HK-2 (cell line): ENCODE measurements at regions not wholly inside any gene's neighbourhood (a gene's known extent, or its start where the extent isn't known, plus 50 kb on each side); places are given as distances from the start of the nearest gene placed in this dataset.
"Not testable (repeated sequence)": the region's sequence is repeated elsewhere in the genome, so short reads cannot be mapped to it uniquely, and the experiment has no call there.

Experiments used
- DNase-seq: peaks from one replicate; pipeline ENCODE4 v3.0.0-alpha.2; 2018; ENCODE audit not compliant: unreplicated experiment

DNA sequence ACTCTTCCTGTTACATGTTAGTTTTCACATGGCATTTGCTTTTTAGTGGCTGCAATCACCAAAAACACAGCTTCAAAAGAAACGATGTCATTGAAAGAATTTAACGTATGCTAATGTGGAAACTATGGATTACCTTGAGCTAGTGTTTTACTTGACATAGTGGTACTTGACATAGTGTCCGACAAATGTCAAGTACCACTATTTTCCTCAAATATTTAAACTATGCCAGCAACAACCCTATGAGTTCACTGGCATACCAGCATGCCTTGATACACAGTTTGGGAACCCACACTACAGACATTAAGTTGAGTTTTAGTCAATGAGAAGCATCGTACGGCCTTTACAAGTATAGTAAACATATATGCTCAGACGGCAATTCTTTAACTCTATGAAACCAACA is 560.3 kb downstream of the GALC start:
- no peak for DNase-seq

DNA sequence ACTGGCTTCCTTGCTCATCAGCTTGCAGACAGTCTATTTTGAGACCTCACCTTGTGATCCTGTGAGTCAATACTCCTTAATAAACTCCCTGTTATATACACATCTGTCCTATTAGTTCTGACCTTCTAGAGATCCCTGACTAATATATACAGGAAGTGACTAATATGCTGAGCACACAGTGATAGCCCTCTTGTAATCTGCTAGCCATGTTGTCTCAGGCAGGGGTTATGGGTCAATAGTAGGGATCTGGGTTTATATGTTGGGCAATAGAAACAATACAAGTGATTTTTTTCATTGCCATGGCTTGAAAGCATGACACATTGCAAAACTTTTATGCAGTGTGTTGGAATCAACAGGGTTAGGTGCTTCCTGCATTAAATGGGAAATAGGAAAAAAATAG is 562.2 kb downstream of the GALC start:
- DNase-seq = no peak

DNA sequence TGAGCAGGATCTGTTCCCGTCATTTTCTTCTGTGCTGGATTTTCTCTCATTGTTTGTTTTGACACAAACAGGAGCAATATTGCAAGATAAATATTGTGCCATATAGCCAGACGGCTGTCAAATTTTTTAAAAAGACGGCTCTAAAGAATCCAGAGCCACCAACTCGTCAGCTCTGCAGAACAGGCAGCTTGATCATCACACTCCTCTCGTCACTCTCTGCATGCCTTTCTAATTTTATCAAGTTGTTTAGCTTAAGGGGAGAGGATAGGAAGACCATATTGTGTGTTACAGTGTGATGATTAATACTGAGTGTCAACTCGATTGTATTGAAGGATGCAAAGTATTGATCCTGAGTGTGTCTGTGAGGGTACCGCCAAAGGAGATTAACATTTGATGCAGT is 562.8 kb downstream of the GALC start:
- no peak for DNase-seq

DNA sequence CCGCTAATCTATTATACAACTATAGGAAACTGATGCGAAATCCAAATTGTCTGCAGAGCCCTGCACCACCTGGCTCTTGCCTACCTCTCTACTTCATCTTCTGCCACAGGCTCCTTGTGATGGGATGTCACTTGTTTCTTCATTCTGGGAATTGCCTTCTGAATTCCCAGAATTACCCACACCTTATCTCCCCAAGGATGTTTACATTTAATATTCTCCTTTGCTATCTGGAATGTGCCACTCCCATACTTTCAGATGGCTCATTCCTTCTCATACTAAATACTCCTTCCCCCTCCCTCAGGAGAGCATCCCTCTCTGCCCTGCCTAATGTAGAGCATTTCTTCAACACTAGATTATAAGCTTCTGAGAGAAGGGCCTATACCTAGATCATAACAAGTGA is 573.1 kb downstream of the GALC start:
- DNase-seq = no peak

DNA sequence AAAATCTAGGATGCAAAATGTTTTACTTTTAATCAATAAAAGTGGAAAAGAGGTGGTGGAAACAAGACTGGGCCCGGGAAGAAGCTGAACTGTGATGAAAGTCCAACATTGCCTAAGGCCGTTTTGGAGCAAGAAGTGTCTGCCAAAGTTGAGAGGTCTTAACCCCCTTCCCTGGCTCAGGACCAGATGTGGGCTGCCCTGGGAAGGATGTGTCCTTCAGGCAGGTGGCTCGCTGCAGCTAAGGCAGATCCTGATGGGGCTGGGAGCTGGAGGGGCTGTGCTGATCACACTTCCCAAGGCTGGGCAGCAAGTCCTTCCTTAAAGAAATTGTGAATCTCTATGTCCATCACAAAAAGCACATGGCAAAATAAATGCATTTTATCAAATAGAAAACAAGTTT is 581.6 kb downstream of the GALC start:
- DNase-seq = no peak

DNA sequence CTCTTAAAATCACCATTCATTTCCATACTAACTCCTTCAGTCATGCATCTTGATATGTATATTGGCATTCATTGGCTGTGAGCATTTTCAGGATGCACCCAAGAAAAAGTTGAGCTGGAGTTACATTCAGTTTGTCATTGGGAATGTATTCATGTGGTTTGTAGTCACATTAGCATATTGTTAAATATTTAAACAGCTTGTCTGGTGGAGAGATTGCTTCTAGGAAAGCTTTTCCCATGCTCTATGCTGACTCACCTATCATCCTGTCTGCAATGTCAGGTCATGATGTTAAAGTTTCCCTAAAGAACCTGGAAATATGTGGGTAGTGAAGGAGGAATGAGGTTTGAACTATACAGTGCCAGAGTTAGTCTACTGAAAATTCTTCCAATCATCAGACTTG is 583.6 kb downstream of the GALC start:
- no peak for DNase-seq

DNA sequence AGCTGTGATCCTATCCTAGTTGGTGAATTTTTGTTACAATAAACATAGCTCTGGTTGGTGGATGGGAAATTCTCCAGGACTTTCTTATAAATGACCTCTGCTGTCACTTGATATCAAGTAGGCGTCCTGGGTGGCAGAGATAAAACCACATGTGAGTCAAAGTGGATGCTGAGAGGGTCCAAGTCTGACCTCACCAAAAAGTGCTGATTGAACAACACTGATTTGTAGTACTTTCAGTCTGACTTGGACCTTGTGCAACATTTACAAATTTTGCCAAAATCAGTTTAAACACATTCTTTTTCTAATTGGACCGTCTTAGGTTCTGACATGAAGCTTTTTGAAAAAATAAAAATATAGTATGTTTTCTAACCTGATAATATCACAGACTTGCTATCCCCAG is 585.6 kb downstream of the GALC start:
- no peak for DNase-seq

DNA sequence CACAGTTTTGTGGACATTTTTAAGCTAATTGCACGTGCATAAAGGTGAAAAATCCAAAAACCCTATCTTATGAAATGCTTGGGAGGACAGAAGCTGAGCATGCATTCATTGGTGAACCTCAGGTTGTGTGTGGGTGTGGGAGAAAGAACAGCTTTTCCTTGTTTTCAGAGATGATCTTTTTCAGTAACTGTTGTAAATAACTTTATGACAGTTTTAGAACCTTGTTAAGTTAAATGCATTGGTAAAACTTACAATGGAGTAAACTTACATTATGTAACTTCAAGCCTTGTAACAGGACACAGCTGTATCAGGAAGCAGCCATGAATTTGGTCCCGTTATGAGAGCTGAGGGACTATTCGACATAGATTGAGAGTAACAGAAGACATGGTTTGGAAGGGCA is 587.4 kb downstream of the GALC start:
- no peak for DNase-seq

DNA sequence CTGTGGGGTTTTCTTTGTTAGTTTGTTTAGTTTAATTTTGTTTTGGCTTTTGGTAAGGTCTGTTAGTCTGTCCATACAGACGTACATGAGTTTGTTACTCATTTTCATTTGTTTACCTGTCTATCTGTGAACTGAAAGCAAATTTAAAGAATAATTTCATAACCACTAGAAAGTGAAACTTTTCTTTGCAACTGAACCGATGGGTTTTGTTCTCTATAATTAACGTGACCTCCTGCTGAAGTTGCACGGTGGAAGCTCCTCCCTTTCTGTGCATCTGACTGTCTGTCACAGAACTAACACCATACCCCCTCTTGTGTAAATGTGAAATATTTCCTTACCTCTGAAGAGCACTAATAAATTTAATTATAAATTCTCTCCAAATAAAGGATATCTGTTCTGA is 595.5 kb downstream of the GALC start:
- no peak for DNase-seq

DNA sequence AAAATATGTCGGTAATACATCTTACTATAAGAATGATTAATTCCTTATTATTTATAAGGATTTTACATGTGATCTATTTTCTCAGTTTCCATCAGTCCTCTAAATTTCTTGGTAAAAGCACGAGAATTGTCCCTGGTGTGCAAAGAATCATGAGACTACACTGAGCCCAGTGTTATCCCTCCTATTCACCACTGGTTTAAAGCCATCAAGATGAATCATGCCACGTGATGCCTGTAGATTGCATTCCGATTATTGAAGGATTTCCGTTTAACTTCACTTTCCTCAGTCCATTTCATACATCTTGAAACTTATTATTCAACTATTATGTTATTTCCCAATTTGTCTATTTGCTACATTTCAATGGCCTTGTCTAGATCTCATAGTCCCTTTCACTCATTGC is 601.9 kb downstream of the GALC start:
- DNase-seq = no peak

DNA sequence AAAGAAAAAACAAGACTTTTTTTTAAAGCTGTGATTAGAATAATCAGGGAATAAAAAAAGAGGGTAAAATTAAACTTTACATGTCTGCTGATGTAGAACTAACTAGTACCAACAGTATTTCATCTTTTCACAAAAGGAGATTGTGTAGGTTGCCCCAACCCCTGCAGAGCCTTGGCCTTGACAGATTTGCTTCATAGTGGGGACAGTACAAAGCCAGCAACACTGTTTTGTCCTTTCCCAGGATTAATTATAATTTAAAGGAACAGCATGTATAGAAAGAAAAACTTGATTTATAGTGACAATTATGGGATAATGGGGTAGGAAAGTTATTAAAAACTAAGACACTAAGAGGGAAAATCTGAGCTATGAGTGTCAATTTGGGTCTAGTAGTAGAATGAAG is 604.0 kb downstream of the GALC start:
- DNase-seq = no peak

DNA sequence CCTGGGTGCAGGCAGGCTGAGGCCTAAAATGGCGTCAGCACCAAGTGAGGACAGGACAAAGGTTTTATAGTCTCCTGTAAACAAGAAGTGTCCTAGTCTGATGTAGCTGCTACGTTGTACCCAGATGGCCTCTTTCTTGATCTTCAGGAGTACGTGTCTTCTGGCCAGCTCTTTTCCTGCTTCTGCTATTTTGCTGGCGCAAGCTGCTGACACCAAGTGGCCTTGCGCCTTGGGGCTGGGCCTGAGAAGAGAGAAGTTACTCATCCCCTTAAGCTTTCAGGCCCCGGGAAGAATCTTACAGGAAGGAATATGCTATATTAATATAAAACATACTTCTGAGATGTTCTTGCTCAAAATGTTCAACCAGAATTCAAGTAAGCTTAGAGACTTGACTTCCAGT is 605.2 kb downstream of the GALC start:
- DNase-seq = no peak

DNA sequence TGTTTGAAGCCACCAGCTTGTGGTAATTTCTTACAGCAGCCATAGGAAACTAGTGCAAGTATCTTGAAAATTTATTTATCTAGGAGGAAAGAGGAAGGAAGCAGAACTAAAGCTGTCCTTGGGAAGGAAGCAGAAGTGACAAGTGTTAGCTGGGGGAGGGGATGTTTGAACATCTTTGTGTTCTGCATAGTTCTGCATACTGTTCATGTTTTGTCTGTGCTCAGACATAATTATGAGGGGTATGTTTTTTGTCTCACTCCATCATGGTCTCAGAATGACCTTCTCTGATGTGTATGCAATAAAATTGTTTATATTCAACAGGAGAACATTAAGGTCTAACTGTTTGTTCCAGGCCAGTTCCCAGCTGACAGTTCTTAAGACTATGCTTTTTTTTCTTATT is 606.5 kb downstream of the GALC start:
- no peak for DNase-seq

DNA sequence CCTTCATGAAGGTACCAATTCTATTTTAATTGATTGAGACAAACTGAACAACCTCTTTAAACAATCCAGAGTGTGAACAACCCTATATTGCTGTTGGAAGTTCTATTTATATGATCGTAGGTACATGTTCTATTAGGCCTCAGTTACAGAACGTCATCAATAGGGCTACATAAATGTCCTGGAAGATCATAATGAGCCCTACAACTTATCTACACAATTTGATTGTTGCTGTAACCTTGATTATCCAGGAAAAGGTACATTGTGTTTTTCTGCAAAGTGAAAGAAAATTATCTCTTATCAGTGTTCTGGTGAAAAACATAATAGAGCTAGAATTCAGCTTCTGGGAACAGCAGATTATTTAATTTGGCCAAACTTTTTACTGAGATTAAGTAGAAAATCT is 612.9 kb downstream of the GALC start:
- no peak for DNase-seq

DNA sequence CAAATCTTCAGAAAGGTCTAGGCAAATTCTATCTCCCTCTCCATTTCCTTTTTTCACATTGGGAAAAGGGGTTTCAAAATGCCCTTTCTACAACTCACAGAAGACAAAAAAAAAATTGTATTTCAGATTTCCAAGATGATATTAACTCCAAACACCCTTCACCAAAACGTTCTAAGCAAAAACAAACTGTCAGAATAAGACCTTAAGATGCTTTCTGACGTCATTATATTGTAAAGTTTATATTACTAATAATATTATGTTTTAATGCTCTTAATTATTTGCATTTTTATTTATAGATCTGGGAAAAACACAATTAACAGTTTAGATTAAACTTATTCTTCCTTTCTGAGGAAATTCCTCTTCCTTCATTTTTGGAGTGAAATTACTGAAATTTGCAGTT is 624.2 kb downstream of the GALC start:
- DNase-seq = no peak

DNA sequence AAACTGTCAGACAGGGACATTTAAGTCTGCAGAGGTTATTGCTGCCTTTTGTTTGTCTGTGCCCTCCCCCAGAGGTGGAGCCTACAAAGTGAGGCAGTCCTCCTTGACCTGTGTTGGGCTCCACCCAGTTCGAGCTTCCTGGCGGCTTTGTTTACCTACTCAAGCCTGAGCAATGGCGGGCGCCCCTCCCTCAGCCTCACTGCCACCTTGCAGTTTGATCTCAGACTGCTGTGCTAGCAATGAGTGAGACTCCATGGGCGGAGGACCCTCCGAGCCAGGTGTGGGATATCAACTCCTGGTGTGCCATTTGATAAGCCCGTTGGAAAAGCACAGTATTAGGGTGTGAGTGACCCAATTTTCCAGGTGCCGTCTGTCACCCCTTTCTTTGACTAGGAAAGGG is 632.7 kb downstream of the GALC start:
- not testable (repeated sequence) for DNase-seq

DNA sequence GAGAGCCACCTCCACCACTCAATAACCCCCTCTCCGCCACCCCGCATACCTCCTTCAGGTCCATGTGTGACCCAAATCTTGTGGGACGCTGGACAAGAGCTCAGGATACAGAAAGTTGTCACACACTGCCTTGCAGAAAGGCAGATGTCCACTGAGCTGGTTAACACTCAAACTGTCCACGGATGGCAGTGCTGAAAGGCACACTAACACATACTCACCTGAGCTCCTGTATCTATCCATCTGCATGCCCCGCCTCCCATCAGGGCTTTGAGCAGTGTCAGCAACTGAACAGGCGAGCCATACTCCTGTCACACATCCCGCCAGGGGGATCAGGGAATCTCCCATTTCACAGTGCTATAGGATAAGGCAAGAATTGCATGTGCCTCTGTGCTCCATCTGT is 642.0 kb downstream of the GALC start:
- no peak for DNase-seq

DNA sequence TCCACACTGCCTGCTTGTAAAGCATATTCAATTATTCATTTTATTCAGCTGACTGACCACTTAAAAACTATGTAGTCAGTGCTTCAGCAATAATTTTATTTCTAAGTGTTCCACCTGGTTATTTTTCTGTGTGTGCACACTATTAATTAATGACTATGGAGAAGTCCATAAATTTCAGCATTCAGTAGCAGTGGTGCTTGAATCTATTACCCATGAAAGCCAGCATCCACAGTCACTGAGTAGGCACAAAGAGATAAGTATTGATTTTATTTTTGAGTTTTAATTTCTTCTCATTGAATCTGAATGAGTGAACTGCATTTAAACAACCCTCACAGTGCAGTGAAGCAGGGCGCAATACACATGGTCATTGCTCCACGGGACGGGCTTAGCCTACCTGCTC is 643.1 kb downstream of the GALC start:
- DNase-seq = no peak

DNA sequence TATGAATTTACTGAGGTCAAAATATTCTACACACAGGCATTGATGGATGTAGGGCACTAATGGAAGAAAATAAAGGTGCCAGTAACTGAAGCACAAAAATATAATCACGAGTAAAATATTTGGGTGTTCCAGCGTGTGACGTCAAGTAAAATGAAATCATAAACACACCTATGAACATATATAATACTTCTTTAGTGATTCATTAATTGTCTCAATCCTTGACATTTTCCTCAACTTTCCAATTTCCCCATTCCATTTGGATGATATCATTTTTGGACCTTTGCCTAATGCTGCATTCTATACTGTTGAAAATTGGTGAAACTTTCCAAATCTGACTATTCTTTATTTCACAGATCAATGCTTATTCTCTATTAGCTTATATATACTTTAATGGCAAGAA is 649.3 kb downstream of the GALC start:
- DNase-seq = no peak

DNA sequence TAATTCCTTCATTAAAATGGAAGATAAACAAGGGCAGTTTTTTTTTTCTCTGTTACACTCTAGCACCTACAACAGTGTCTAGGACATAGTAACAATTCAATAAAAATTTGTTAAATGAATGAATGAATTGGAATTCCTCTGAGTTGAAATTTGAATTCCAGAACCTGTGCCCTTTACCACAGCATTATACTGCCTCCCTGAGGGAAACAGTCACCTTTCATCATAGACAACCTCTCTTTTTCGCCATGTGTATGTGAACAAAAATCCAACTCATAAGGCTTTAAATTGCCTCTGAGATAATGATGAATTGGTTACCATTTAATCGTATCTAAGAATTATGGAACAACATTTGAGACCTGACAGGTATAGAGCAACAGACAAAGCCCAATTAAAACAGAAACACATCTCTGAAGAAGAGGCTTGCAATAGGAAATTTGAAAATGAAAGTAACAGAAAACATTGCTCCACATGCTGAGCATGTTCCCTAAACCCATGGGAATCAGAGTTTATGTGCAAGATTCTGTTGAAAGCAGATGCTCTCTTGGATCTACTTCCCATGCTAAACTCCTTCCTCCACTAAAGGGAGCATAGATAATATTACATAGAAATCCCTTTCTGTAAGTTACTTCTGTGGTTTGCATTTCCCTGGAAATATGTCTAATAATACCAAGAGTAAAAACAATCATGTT is 657.8 kb downstream of the GALC start:
- DNase-seq = no peak

DNA sequence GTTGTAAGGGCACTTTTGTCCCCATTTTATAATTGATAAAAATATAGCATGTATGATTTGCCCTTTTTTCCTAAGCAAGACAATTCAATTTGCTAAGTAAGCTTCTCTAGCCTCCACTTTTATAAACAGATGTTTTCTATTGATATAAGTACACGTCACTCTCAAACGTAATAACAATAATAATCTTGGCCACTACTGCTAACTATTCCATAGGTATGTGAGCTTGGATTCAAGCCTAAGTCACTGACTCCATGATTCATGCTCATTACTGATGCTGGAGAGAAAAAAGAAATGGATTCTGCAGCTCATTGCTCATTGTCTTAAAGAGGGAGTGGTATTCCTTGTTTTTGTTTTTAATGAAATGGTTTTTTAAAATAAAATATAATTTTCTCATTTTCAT is 661.0 kb downstream of the GALC start:
- no peak for DNase-seq

DNA sequence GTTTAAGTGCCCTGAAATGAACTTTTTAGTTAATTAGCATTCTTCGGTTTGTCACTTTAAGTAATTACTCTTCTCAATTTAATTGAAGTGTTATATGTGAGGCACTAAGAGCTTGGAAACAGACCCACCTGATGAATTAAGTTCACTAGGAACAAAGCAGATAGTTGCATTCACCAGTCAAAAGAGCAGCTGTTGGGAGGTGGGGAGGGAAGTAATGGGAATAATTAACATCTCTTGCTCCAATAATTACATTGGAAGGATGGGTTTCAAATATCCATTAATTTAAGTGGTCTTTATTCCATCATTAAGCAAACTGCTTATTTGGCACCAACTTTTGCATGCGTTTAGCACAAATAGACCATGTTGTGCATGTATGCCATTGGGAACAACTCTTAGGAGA is 667.2 kb downstream of the GALC start:
- DNase-seq = no peak

DNA sequence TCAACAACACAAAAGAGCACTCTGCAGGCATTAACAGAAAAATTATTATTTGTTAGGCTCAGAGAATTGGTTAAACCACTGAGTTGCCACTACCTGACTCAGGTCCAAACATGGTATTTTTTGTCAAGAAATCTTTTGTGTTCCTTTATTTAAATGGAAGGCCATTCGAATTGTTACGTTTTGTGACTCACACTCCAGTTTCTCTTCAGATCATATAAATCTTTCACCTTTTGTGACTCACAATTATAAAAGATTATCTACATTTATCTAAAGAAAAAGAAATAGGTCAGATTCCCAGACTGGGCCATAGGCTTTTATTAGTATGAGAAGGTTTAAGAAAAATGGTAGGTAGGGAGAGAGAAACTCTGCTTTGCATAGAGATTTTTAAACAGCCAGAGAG is 669.8 kb downstream of the GALC start:
- DNase-seq = no peak

DNA sequence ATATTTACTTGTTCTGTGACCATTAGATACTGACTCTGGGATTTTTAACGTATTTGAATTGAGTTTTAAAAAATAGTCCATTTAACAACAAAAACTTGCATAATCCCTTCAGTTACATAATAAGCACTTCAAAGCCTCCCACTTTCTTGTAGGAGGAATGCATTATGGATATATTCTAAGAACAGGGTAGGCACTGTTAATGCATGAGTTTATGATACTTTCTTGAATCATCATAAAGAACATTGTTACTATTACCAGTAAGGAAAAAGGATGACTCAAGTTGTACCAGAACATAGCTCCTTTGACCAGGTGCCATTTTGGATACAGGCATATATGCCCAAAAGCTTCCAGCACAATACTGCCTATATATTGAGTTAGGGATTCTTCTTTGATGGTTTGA is 671.4 kb downstream of the GALC start:
- DNase-seq = no peak

DNA sequence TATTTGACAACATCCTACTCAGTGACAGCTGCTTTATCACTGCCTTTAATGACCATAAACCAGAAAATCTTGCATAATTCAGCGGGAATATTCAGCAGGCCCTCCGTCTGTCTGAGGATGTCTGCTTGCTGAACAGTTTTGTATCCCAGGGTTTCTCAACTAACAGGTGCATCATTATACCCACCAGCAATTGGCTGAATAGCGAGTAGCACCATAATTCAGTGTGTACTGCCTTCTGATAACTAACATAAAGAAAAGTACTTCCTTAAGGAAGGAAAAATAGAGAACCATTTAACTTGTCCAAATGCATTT is 680.1 kb downstream of the GALC start:
- DNase-seq = no peak
